B cell (primary cell): ENCODE measurements at regions not wholly inside any gene's neighbourhood (a gene's known extent, or its start where the extent isn't known, plus 50 kb on each side); places are given as distances from the start of the nearest gene placed in this dataset.

Experiments used
- CTCF ChIP-seq: fragments of 200-600 bp; IDR thresholded peaks from one replicate; pipeline ENCODE4 v1.8.0; 2022; ENCODE audit warnings: antibody characterized with exemption, mild to moderate bottlenecking
- EZH2 ChIP-seq: IDR thresholded peaks from 2 replicates; pipeline ENCODE4 v1.6.1; 2012; ENCODE audit warnings: borderline replicate concordance, low read depth, mild to moderate bottlenecking, moderate library complexity, low read length; ENCODE audit not compliant: insufficient read depth, poor library complexity, severe bottlenecking

GRCh38 chr11:87871056-87871455 lies 304.2 kb downstream of the RAB38 start:
- TF ChIP-seq CTCF: no peak
- no peak for TF ChIP-seq EZH2
